ENCODE measurements at regions not wholly inside any gene's neighbourhood (a gene's known extent, or its start where the extent isn't known, plus 50 kb on each side); places are given as distances from the start of the nearest gene placed in this dataset.

- no peak for TF ChIP-seq EGR1 (IDR thresholded peaks at IDR 0.05; ENCODE audit: low read depth in 2 of 2)
- TF ChIP-seq REST (IDR thresholded peaks at IDR 0.05) = no peak
- TF ChIP-seq, protein P1, sequence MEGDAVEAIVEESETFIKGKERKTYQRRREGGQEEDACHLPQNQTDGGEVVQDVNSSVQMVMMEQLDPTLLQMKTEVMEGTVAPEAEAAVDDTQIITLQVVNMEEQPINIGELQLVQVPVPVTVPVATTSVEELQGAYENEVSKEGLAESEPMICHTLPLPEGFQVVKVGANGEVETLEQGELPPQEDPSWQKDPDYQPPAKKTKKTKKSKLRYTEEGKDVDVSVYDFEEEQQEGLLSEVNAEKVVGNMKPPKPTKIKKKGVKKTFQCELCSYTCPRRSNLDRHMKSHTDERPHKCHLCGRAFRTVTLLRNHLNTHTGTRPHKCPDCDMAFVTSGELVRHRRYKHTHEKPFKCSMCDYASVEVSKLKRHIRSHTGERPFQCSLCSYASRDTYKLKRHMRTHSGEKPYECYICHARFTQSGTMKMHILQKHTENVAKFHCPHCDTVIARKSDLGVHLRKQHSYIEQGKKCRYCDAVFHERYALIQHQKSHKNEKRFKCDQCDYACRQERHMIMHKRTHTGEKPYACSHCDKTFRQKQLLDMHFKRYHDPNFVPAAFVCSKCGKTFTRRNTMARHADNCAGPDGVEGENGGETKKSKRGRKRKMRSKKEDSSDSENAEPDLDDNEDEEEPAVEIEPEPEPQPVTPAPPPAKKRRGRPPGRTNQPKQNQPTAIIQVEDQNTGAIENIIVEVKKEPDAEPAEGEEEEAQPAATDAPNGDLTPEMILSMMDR (IDR thresholded peaks at IDR 0.05; ENCODE audit: low read depth, low read length, missing input control) = no peak
- no peak for TF ChIP-seq SP1 (IDR thresholded peaks at IDR 0.05)
- no peak for TF ChIP-seq YY1 (IDR thresholded peaks at IDR 0.05)
Measured at GRCh38 chr5:168104811-168105481, 186.5 kb upstream of the WWC1 start.

All from liver (tissue), 3 donors.